Liver (tissue), 8 donors: ENCODE measurements at regions not wholly inside any gene's neighbourhood (a gene's known extent, or its start where the extent isn't known, plus 50 kb on each side); places are given as distances from the start of the nearest gene placed in this dataset.

Experiments
- DNase-seq: peaks from one replicate; pipeline ENCODE4 v3.0.0-alpha.2; 2017; ENCODE audit warnings: low spot score
- H3K27ac ChIP-seq, 2 donors: one replicate each; pipeline ENCODE4 v1.7.0; 2013; ENCODE audit warnings: inconsistent platforms in 2 of 2, low read length in 2 of 2, control low read depth in 1 of 2, low read depth in 1 of 2, mild to moderate bottlenecking in 1 of 2
- H3K27me3 ChIP-seq, 4 donors: one replicate each; pipeline versions ENCODE4 v1.6.1 to v1.7.0; 2013; ENCODE audit warnings: low read length in 3 of 4, inconsistent platforms in 1 of 4, mild to moderate bottlenecking in 1 of 4, moderate library complexity in 1 of 4; ENCODE audit not compliant: control insufficient read depth in 4 of 4, insufficient read depth in 4 of 4
- H3K36me3 ChIP-seq, 4 donors: one replicate each; pipeline versions ENCODE4 v1.6.1 to v1.7.0; 2013; ENCODE audit warnings: low read length in 3 of 4, mild to moderate bottlenecking in 3 of 4, low read depth in 1 of 4, moderate library complexity in 1 of 4; ENCODE audit not compliant: control insufficient read depth in 4 of 4, insufficient read depth in 3 of 4
- H3K4me1 ChIP-seq, 4 donors: one replicate each; pipeline versions ENCODE4 v1.6.1 to v1.7.0; 2013; ENCODE audit warnings: low read length in 3 of 4, mild to moderate bottlenecking in 3 of 4, moderate library complexity in 1 of 4; ENCODE audit not compliant: control insufficient read depth in 4 of 4, insufficient read depth in 4 of 4
- H3K4me3 ChIP-seq, 3 donors: one replicate each; pipeline versions ENCODE4 v1.6.1 to v1.7.0; 2013; ENCODE audit warnings: low read length in 3 of 3, control low read depth in 1 of 3, low read depth in 1 of 3, mild to moderate bottlenecking in 1 of 3
- H3K9ac ChIP-seq, 2 donors: one replicate each; pipeline ENCODE4 v1.7.0; 2013; ENCODE audit warnings: low read length in 2 of 2, mild to moderate bottlenecking in 2 of 2, moderate library complexity in 2 of 2, control low read depth in 1 of 2, low read depth in 1 of 2
- H3K9me3 ChIP-seq, 4 donors: one replicate each; pipeline versions ENCODE4 v1.6.1 to v1.7.0; 2013; ENCODE audit warnings: low read length in 3 of 4; ENCODE audit not compliant: control insufficient read depth in 4 of 4
- ATF3 ChIP-seq: IDR thresholded peaks from 2 replicates; pipeline ENCODE4 v1.6.1; 2016; ENCODE audit warnings: antibody characterized with exemption
- CTCF ChIP-seq: fragments of 150-350 bp; IDR thresholded peaks from 2 replicates; pipeline ENCODE4 v1.5.1; 2017; ENCODE audit warnings: improper control_type of control experiment, low read depth, low read length; ENCODE audit not compliant: missing input control
- EGR1 ChIP-seq, 2 donors: IDR thresholded peaks; 2 replicates each; pipeline ENCODE4 v1.6.1; 2016 to 2018; ENCODE audit warnings: antibody characterized with exemption in 2 of 2, low read depth in 2 of 2
- FOXA1 ChIP-seq: IDR thresholded peaks from 2 replicates; pipeline ENCODE4 v1.6.1; 2016; ENCODE audit warnings: antibody characterized with exemption
- FOXA2 ChIP-seq: IDR thresholded peaks from 2 replicates; pipeline ENCODE4 v1.6.1; 2016; ENCODE audit warnings: antibody characterized with exemption
- GABPA ChIP-seq, 2 donors: IDR thresholded peaks in 1 of 2; conservative IDR thresholded peaks in 1 of 2; 2 replicates each; pipeline ENCODE4 v1.6.1; 2016; ENCODE audit warnings: antibody characterized with exemption in 2 of 2, mild to moderate bottlenecking in 1 of 2, moderate library complexity in 1 of 2
- HNF4A ChIP-seq, 2 donors: conservative IDR thresholded peaks; 2 replicates each; pipeline ENCODE4 v1.6.1; 2016; ENCODE audit warnings: antibody characterized with exemption in 2 of 2, mild to moderate bottlenecking in 2 of 2
- JUND ChIP-seq, 2 donors: IDR thresholded peaks; 2 replicates each; pipeline ENCODE4 v1.6.1; 2016; ENCODE audit warnings: antibody characterized with exemption in 2 of 2
- MAX ChIP-seq: IDR thresholded peaks from 2 replicates; pipeline ENCODE4 v1.6.1; 2016; ENCODE audit warnings: antibody characterized with exemption
- NR2F2 ChIP-seq: IDR thresholded peaks from 2 replicates; pipeline ENCODE4 v1.6.1; 2016; ENCODE audit warnings: antibody characterized with exemption
- RAD21 ChIP-seq, 2 donors: IDR thresholded peaks; 2 replicates each; pipeline ENCODE4 v1.6.1; 2016; ENCODE audit warnings: antibody characterized with exemption in 2 of 2, mild to moderate bottlenecking in 2 of 2
- REST ChIP-seq: IDR thresholded peaks from 2 replicates; pipeline ENCODE4 v1.6.1; 2016; ENCODE audit warnings: antibody characterized with exemption, mild to moderate bottlenecking
- RXRA ChIP-seq, 2 donors: IDR thresholded peaks; 2 replicates each; pipeline ENCODE4 v1.6.1; 2017 to 2018; ENCODE audit warnings: antibody characterized with exemption in 2 of 2, mild to moderate bottlenecking in 1 of 2
- SP1 ChIP-seq: IDR thresholded peaks from 2 replicates; pipeline ENCODE4 v1.6.1; 2018; ENCODE audit warnings: antibody characterized with exemption, mild to moderate bottlenecking
- TAF1 ChIP-seq: conservative IDR thresholded peaks from 2 replicates; pipeline ENCODE4 v1.6.1; 2016; ENCODE audit warnings: antibody characterized with exemption, mild to moderate bottlenecking
- YY1 ChIP-seq: IDR thresholded peaks from 2 replicates; pipeline ENCODE4 v1.6.1; 2016; ENCODE audit warnings: antibody characterized with exemption, mild to moderate bottlenecking
- ZBTB33 ChIP-seq: IDR thresholded peaks from 2 replicates; pipeline ENCODE4 v1.6.1; 2016; ENCODE audit warnings: antibody characterized with exemption
- WGBS: extraction: QIAGEN DNeasy Blood & Tissue Kit; methylation state at CpG from one replicate; pipeline ENCODE4 v1.1.7; 2013; 5-methylcytosine and 5-hydroxymethylcytosine counted together
- donor health status: healthy.
- donor health status: healthy.
- donor health status: healthy.
- donor health status: healthy.
- donor health status: healthy.

GRCh38 chr16:85353013-85353412 lies 240.7 kb upstream of the CIBAR2 start:
- TF ChIP-seq GABPA (IDR thresholded peaks at IDR 0.05 in 1 of 2, conservative IDR thresholded peaks at IDR 0.05 in 1 of 2) (no peak), FOXA2 (no peak), CTCF (no peak), NR2F2 (no peak), SP1 (no peak), RAD21 (IDR thresholded peaks at IDR 0.05) (no peak), ATF3 (no peak), EGR1 (IDR thresholded peaks at IDR 0.05; ENCODE audit: low read depth in 2 of 2) (no peak), JUND (IDR thresholded peaks at IDR 0.05) (no peak), TAF1 (no peak), FOXA1 (no peak), REST (no peak)
- DNase-seq: no peak
- no peak overlapping the region for H3K27ac ChIP-seq
- no peak overlapping the region for H3K4me3 ChIP-seq
- H3K36me3 ChIP-seq: no peaks in the 10 kb centered on the region
- peaks cover 9 to 33% (median 20%) of the 10 kb centered on the region in 4 donors for H3K4me1 ChIP-seq
- no peaks in the 10 kb centered on the region for H3K27me3 ChIP-seq
- no peaks in the 10 kb centered on the region for H3K9me3 ChIP-seq
- no peak overlapping the region for H3K9ac ChIP-seq
- 97% methylated on average over 10 of the region's 10 CpGs for WGBS

GRCh38 chr16:85353839-85354685 lies 241.8 kb upstream of the CIBAR2 start:
- DNase-seq: no peak
- 74% methylated on average over 15 of the region's 15 CpGs for WGBS
- Histone ChIP-seq H3K36me3 (no peaks in the 10 kb centered on the region), H3K27ac (no peak overlapping the region), H3K9me3 (no peaks in the 10 kb centered on the region), H3K9ac (no peak overlapping the region), H3K4me3 (no peak overlapping the region), H3K4me1 (peaks cover 12 to 39% (median 23%) of the 10 kb centered on the region in 4 donors), H3K27me3 (no peaks in the 10 kb centered on the region)
- TF ChIP-seq MAX (no peak), SP1 (no peak), HNF4A (conservative IDR thresholded peaks at IDR 0.05) (no peak), CTCF (no peak), RXRA (IDR thresholded peaks at IDR 0.05) (no peak), EGR1 (IDR thresholded peaks at IDR 0.05; ENCODE audit: low read depth in 2 of 2) (no peak), ATF3 (no peak), YY1 (no peak), ZBTB33 (no peak)
